SU-DHL-6 (cell line): ENCODE measurements at regions not wholly inside any gene's neighbourhood (a gene's known extent, or its start where the extent isn't known, plus 50 kb on each side); places are given as distances from the start of the nearest gene placed in this dataset.

Experiments used
- EZH2phosphoT487 ChIP-seq: fragments of 200-600 bp; sonication (generic), shearing (Covaris generic); conservative IDR thresholded peaks from 2 replicates; pipeline ENCODE4 v1.6.1; 2018; ENCODE audit warnings: mild to moderate bottlenecking, antibody characterized with exemption, low read length, moderate library complexity, mixed read lengths
- TF ChIP-seq, protein P1 (sequence below): fragments of 200-600 bp; sonication (generic); IDR thresholded peaks from one replicate; pipeline ENCODE4 v1.5.1; 2017; ENCODE audit warnings: antibody characterized with exemption, mild to moderate bottlenecking, low read length, moderate library complexity; ENCODE audit not compliant: insufficient read depth, poor library complexity, severe bottlenecking

GRCh38 chr3:67286586-67286985 lies 288.5 kb downstream of the KBTBD8 start:
- TF ChIP-seq, protein P1, sequence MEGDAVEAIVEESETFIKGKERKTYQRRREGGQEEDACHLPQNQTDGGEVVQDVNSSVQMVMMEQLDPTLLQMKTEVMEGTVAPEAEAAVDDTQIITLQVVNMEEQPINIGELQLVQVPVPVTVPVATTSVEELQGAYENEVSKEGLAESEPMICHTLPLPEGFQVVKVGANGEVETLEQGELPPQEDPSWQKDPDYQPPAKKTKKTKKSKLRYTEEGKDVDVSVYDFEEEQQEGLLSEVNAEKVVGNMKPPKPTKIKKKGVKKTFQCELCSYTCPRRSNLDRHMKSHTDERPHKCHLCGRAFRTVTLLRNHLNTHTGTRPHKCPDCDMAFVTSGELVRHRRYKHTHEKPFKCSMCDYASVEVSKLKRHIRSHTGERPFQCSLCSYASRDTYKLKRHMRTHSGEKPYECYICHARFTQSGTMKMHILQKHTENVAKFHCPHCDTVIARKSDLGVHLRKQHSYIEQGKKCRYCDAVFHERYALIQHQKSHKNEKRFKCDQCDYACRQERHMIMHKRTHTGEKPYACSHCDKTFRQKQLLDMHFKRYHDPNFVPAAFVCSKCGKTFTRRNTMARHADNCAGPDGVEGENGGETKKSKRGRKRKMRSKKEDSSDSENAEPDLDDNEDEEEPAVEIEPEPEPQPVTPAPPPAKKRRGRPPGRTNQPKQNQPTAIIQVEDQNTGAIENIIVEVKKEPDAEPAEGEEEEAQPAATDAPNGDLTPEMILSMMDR = no peak
- no peak for TF ChIP-seq EZH2phosphoT487
